ENCODE measurements at regions not wholly inside any gene's neighbourhood (a gene's known extent, or its start where the extent isn't known, plus 50 kb on each side); places are given as distances from the start of the nearest gene placed in this dataset.

DNA sequence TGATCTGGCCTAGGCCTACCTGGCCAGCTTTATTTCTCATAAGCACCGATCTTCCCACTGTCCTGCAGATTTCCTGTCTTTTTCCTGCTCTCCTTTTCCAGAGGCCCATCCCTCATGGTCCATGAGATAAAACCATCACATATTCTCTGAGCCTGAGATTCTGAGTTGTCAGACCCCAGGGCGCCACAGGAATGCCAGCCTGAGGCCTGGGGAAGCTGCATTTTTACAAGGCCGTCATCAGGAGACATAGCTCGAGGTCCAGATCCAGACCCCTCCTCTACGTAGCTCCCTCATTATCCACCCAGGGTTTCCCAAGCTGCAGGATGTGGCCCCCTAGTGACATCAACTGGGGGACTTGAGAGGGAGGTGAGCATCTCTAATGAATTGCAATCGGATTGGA lies 204.3 kb downstream of the ATPSCKMT start:
- WGBS, 2 experiments (ENCODE audit: extremely low coverage in 1 of 2, insufficient coverage in 1 of 2, insufficient read length in 1 of 2, insufficient replicate concordance in 2 of 2, low coverage in 1 of 2, low lambda C conversion rate in 2 of 2, missing lambda C conversion rate in 1 of 2), result 95% methylated on average over 6 of the region's 6 CpGs; no CpG with 5 or more reads in 1 of the 2 experiments
- H3K79me2 ChIP-seq (ENCODE audit: control insufficient read depth in 1 of 2, insufficient read depth in 2 of 2, low read length in 2 of 2), result no peaks in the 10 kb centered on the region
- no peak overlapping the region for H3K56ac ChIP-seq (replicated peaks; ENCODE audit: insufficient read length, low read depth, low read length)
- no peak overlapping the region for H3K4me2 ChIP-seq (ENCODE audit: insufficient read depth in 1 of 2, low read depth in 2 of 2, low read length in 2 of 2)
- H2BK120ac ChIP-seq (replicated peaks; ENCODE audit: low read depth, low read length), result no peak overlapping the region
- H2BK5ac ChIP-seq (ENCODE audit: low read depth, low read length), result no peak overlapping the region
- H3K4ac ChIP-seq (replicated peaks; ENCODE audit: insufficient read length, low read depth, low read length), result no peak overlapping the region
- no peak overlapping the region for H4K91ac ChIP-seq (replicated peaks; ENCODE audit: insufficient read length, low read length)
- TF ChIP-seq GABPA (IDR thresholded peaks at IDR 0.05; ENCODE audit: borderline replicate concordance, insufficient read depth, low read length), result no peak
- TF ChIP-seq HDAC2 (IDR thresholded peaks at IDR 0.05; ENCODE audit: borderline replicate concordance in 1 of 2, low read depth in 2 of 2, low read length in 2 of 2), result no peak
- TF ChIP-seq TBP (IDR thresholded peaks at IDR 0.05; ENCODE audit: low read depth, low read length), result no peak
- no peak for TF ChIP-seq SP2 (IDR thresholded peaks at IDR 0.05; ENCODE audit: low read length)
- no peak for TF ChIP-seq CBX5 (IDR thresholded peaks at IDR 0.05; ENCODE audit: low read depth, low read length)
- no peak for TF ChIP-seq USF2 (IDR thresholded peaks at IDR 0.05; ENCODE audit: low read length)
- no peak overlapping the region for H2AFZ ChIP-seq (ENCODE audit: low read length)
- no peaks in the 10 kb centered on the region for H4K20me1 ChIP-seq (replicated peaks in 1 of 2; ENCODE audit: control insufficient read depth in 1 of 2, insufficient read depth in 2 of 2, low read length in 2 of 2)
- no peak overlapping the region for H2BK15ac ChIP-seq (ENCODE audit: low read length)
- H3K36me3 ChIP-seq (ENCODE audit: control insufficient read depth in 2 of 4, insufficient read depth in 4 of 4, low read length in 3 of 4), result no peaks in the 10 kb centered on the region; a peak in 1 of 8 replicates
- peaks cover 0 to 6% of the 10 kb centered on the region in 2 experiments; a peak in 1 of 4 replicates for H3K9me3 ChIP-seq (ENCODE audit: insufficient read depth in 2 of 2, low read depth in 1 of 2, low read length in 1 of 2)
- H3K4me1 ChIP-seq (replicated peaks in 1 of 4; ENCODE audit: control insufficient read depth in 3 of 4, insufficient read depth in 4 of 4, low read length in 3 of 4), result peaks cover 0 to 4% (median 0%) of the 10 kb centered on the region in 4 experiments; a peak in 1 of 7 replicates
- no peak overlapping the region for H3K14ac ChIP-seq (ENCODE audit: insufficient read length)
- H3K4me3 ChIP-seq (ENCODE audit: extremely low read depth in 1 of 4, insufficient read depth in 2 of 4, low read depth in 3 of 4, low read length in 4 of 4), result no peak overlapping the region
- DNase-seq (ENCODE audit: low read depth in 1 of 2, low spot score in 2 of 2) (no peak), FAIRE-seq (no peak)
- no peaks in the 10 kb centered on the region for H3K23me2 ChIP-seq (ENCODE audit: low read depth, low read length)
- no peak overlapping the region for H4K5ac ChIP-seq (ENCODE audit: insufficient read length, low read depth, low read length)
- ChIA-PET POLR2A (ENCODE audit: partially characterized antibody) (interaction anchor here (1.1 kb wide), 1 partner anchor 58 kb away, joined by 3 read pairs; no protein-coding TSS in a partner anchor), CTCF (ENCODE audit: partially characterized antibody) (interaction anchor here (1.2 to 2.4 kb wide), 2 partner anchors 15 to 56 kb away, joined by 3 to 14 read pairs; no protein-coding TSS in a partner anchor)
- H4K8ac ChIP-seq (ENCODE audit: extremely low read depth, insufficient read depth, low read length), result no peak overlapping the region
- no peak overlapping the region for H3K18ac ChIP-seq (ENCODE audit: extremely low read depth, low read length)
- H3K27me3 ChIP-seq (replicated peaks in 1 of 4; ENCODE audit: control insufficient read depth in 3 of 4, extremely low read depth in 1 of 4, insufficient read depth in 3 of 4, low read length in 3 of 4), result no peaks in the 10 kb centered on the region
- H3K23ac ChIP-seq (ENCODE audit: insufficient read length), result no peak overlapping the region
- peak overlapping the region; percentile 69; the same call in 1 of the 2 replicates for H2BK12ac ChIP-seq (ENCODE audit: low read depth, low read length)
- no peaks in the 10 kb centered on the region for H3K79me1 ChIP-seq (ENCODE audit: low read depth, low read length)
- H3K27ac ChIP-seq (ENCODE audit: low read depth, low read length), result no peak overlapping the region
- H3K9ac ChIP-seq (replicated peaks in 1 of 4; ENCODE audit: extremely low read depth in 1 of 4, low read depth in 3 of 4, low read length in 3 of 4), result no peak overlapping the region
- H2BK20ac ChIP-seq (ENCODE audit: low read length), result peak overlapping the region; percentile 55; the same call in 1 of the 2 replicates
- H2AK5ac ChIP-seq (ENCODE audit: low read depth, low read length), result no peak overlapping the region
